ENCODE measurements at regions not wholly inside any gene's neighbourhood (a gene's known extent, or its start where the extent isn't known, plus 50 kb on each side); places are given as distances from the start of the nearest gene placed in this dataset.
A peak's percentile ranks its signal among the peaks of the same experiment; 100 is the strongest.

DNA sequence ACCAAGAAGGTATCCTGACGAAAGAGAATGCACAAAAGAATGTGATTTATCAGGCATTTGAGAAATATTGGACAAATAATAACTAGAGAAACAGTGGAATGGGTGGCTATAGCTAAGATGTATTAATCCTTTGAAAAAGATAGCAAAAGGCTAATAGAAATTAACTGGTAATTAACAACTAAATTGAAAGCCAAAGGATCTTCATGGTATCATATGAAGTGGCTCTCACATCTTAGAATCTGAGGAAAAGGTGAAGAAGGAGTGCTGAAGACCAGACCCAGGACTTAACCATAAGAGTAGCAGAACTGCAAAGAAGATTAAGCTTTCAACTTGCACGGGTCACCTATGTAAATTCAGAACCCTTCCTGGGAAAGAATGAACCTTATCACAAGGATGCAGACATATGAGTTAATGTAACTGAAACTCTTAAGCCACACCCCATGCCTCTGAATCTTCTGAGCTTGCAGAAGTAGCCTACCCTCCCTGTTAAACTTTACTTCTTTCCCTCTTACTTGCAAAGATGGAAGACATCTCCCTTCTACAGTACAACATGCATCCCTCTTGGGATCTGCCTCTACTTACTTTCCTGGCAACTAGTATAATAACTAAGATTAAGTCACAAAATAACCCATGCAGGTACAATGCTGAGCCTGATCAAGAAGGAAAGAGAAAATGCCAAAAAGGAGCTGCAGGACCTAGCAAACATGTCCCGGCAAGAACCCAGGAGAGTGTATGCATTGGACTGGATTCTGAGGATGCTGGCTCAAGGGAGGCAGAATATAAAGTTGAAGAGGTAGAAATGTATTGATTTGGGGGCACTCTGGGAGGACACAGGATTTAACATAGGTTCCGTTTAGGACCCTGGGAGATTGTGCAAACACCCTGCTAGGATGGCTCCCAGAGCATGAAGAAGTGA lies 395.5 kb upstream of the SLC30A5 start (continued):
- no peak for TF ChIP-seq REST (IDR thresholded peaks at IDR 0.05; ENCODE audit: borderline replicate concordance)
- TF ChIP-seq REST (CRISPR knock-in tag; IDR thresholded peaks at IDR 0.05; ENCODE audit: low read depth): no peak
- no peak for TF ChIP-seq NELFE (IDR thresholded peaks at IDR 0.05; ENCODE audit: insufficient read depth, insufficient read length)
- no peak for TF ChIP-seq ZFP36 (IDR thresholded peaks at IDR 0.05; ENCODE audit: low read depth, low read length, partially characterized antibody)
- no peak for TF ChIP-seq SAP30 (IDR thresholded peaks at IDR 0.05; ENCODE audit: borderline replicate concordance, insufficient read depth, low read depth, low read length, poor library complexity, severe bottlenecking)
- TF ChIP-seq TRIM25 (IDR thresholded peaks at IDR 0.05; ENCODE audit: borderline replicate concordance): no peak
- TF ChIP-seq EGR1 (conservative IDR thresholded peaks at IDR 0.05): no peak
- TF ChIP-seq HMGN3 (IDR thresholded peaks at IDR 0.05; ENCODE audit: borderline replicate concordance, extremely low read depth, insufficient read length, low read depth, low read length): peak; percentile 53
- TF ChIP-seq YY1 (IDR thresholded peaks at IDR 0.05; ENCODE audit: borderline replicate concordance in 1 of 3, control insufficient read depth in 1 of 3, extremely low read depth in 1 of 3, insufficient read depth in 3 of 3, insufficient read length in 1 of 3, insufficient replicate concordance in 2 of 3, low read depth in 1 of 3, low read length in 2 of 3): no peak
- TF ChIP-seq, protein P1, sequence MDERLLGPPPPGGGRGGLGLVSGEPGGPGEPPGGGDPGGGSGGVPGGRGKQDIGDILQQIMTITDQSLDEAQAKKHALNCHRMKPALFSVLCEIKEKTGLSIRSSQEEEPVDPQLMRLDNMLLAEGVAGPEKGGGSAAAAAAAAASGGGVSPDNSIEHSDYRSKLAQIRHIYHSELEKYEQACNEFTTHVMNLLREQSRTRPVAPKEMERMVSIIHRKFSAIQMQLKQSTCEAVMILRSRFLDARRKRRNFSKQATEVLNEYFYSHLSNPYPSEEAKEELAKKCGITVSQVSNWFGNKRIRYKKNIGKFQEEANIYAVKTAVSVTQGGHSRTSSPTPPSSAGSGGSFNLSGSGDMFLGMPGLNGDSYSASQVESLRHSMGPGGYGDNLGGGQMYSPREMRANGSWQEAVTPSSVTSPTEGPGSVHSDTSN (CRISPR knock-in tag; IDR thresholded peaks at IDR 0.05; ENCODE audit: low read depth): no peak
- TF ChIP-seq, protein P1 (tag; conservative IDR thresholded peaks at IDR 0.05; ENCODE audit: low read depth): no peak
- 0 out of 2 replicates have a peak, but pooled peaks have one; percentile 27 for TF ChIP-seq PML (IDR thresholded peaks at IDR 0.05; ENCODE audit: low read length)
- no peak for TF ChIP-seq ZNF12 (CRISPR knock-in tag; IDR thresholded peaks at IDR 0.05)

Measured in K562 (cell line).